Upper lobe of left lung (tissue), 6 donors: ENCODE measurements at regions not wholly inside any gene's neighbourhood (a gene's known extent, or its start where the extent isn't known, plus 50 kb on each side); places are given as distances from the start of the nearest gene placed in this dataset.

Experiments
- ATAC-seq, 2 donors: fragments of 200-7000 bp; cut with Tn5 transposase; one replicate each; pipeline ENCODE4 v1.9.1; 2022; ENCODE audit warnings: mild to moderate bottlenecking in 2 of 2, moderate library complexity in 2 of 2; ENCODE audit not compliant: low FRiP score in 2 of 2
- DNase-seq, 2 donors: peaks; one replicate each; pipeline ENCODE4 v3.0.0-alpha.2; 2019 to 2020
- H3K27ac ChIP-seq, 4 donors: fragments of 200-600 bp; sonication (generic); one replicate each; pipeline ENCODE4 v1.5.1; 2016 to 2019
- H3K27me3 ChIP-seq, 4 donors: fragments of 200-600 bp; sonication (generic); one replicate each; pipeline ENCODE4 v1.5.1; 2017 to 2019
- H3K36me3 ChIP-seq, 4 donors: fragments of 200-600 bp; sonication (generic); one replicate each; pipeline ENCODE4 v1.5.1; 2016 to 2019
- H3K4me1 ChIP-seq, 4 donors: fragments of 200-600 bp; sonication (generic); one replicate each; pipeline ENCODE4 v1.5.1; 2018 to 2019
- H3K4me3 ChIP-seq, 4 donors: fragments of 200-600 bp; sonication (generic); one replicate each; pipeline ENCODE4 v1.5.1; 2017 to 2019; ENCODE audit warnings: mild to moderate bottlenecking in 2 of 4, moderate library complexity in 1 of 4
- H3K9me3 ChIP-seq, 4 donors: fragments of 200-600 bp; sonication (generic); one replicate each; pipeline ENCODE4 v1.5.1; 2018 to 2019
- EP300 ChIP-seq, 4 donors: sonication (generic); formaldehyde crosslinking; IDR thresholded peaks; one replicate each; pipeline ENCODE4 v1.5.1; 2017; ENCODE audit warnings: antibody characterized with exemption in 4 of 4, control low read depth in 2 of 4
- POLR2A ChIP-seq, 4 donors: fragments of 450-650 bp; IDR thresholded peaks; one replicate each; pipeline ENCODE4 v1.5.1; 2016 to 2017; ENCODE audit warnings: antibody characterized with exemption in 4 of 4, mild to moderate bottlenecking in 2 of 4
- POLR2AphosphoS5 ChIP-seq, 2 donors: sonication (generic); formaldehyde crosslinking; IDR thresholded peaks; one replicate each; pipeline ENCODE4 v1.5.1; 2017; ENCODE audit warnings: antibody characterized with exemption in 2 of 2
- WGBS, 2 donors: methylation state at CpG; one replicate each; pipeline ENCODE4 v1.1.5; 2017 to 2018; 5-methylcytosine and 5-hydroxymethylcytosine counted together
- TF ChIP-seq, protein P1 (sequence below), 6 experiments: fragments of 450-650 bp in 4 of 6; fragments of 200-600 bp in 2 of 6; sonication (generic) in 2 of 6; IDR thresholded peaks; one replicate each; pipeline ENCODE4 v1.5.1; 2016 to 2019; ENCODE audit warnings: antibody characterized with exemption in 6 of 6
- donor health status: DM: no; HTN: no; CAD: no; lungs with moderate emphysema.
- donor health status: DM: no; HTN: yes; CAD: no; lungs with severe emphysema.

DNA sequence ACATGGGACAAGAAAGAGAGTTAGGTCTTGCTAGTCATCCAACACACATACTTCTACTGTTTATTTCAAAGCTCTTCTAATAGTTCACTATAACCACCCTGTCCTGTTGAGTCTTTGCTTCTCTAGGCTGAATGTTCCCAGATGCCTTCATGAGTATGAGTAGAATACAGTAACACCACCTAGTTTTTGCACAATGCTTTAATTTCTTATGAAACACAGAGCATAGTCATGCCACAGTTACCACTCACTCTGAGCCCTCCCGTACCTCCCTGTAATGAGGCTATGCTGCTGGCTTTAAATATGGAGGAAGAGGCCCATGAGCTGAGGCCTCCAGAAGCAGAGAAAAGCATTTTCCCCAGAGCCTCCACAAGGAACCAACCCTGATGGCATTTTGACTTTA lies 75.0 kb upstream of the SLC1A3 start:
- DNase-seq (no peak), ATAC-seq (no peak)
- Histone ChIP-seq H3K4me3 (no peak overlapping the region), H3K27ac (no peak overlapping the region), H3K9me3 (no peaks in the 10 kb centered on the region), H3K4me1 (no peaks in the 10 kb centered on the region), H3K36me3 (no peaks in the 10 kb centered on the region), H3K27me3 (no peaks in the 10 kb centered on the region)
- no peak for TF ChIP-seq EP300 (IDR thresholded peaks at IDR 0.05)
- TF ChIP-seq, protein P1, sequence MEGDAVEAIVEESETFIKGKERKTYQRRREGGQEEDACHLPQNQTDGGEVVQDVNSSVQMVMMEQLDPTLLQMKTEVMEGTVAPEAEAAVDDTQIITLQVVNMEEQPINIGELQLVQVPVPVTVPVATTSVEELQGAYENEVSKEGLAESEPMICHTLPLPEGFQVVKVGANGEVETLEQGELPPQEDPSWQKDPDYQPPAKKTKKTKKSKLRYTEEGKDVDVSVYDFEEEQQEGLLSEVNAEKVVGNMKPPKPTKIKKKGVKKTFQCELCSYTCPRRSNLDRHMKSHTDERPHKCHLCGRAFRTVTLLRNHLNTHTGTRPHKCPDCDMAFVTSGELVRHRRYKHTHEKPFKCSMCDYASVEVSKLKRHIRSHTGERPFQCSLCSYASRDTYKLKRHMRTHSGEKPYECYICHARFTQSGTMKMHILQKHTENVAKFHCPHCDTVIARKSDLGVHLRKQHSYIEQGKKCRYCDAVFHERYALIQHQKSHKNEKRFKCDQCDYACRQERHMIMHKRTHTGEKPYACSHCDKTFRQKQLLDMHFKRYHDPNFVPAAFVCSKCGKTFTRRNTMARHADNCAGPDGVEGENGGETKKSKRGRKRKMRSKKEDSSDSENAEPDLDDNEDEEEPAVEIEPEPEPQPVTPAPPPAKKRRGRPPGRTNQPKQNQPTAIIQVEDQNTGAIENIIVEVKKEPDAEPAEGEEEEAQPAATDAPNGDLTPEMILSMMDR (IDR thresholded peaks at IDR 0.05), result no peak
- no peak for TF ChIP-seq POLR2A (IDR thresholded peaks at IDR 0.05)
- no peak for TF ChIP-seq POLR2AphosphoS5 (IDR thresholded peaks at IDR 0.05)
- 32 to 83% methylated on average over 1 of the region's 1 CpG for WGBS, 2 donors

DNA sequence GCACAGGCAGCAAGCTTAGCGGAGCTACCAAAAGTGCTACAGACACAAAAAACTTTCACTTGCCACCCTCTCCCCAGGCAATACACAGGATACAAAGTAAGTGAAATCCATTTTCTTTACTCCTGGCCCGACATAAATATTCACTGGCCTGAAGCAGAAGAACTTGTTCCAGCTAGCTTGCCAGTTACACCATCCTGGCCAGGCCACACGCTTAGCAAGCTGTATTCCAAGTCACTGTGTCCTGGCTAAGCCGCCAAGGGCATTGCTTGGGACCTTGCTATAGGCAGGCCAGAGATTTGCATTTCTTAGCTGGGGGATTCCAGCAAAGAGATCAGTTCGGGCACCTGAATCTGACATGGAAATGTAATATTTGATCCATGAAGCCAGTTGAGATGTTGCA lies 71.0 kb upstream of the SLC1A3 start:
- DNase-seq, result no peak

DNA sequence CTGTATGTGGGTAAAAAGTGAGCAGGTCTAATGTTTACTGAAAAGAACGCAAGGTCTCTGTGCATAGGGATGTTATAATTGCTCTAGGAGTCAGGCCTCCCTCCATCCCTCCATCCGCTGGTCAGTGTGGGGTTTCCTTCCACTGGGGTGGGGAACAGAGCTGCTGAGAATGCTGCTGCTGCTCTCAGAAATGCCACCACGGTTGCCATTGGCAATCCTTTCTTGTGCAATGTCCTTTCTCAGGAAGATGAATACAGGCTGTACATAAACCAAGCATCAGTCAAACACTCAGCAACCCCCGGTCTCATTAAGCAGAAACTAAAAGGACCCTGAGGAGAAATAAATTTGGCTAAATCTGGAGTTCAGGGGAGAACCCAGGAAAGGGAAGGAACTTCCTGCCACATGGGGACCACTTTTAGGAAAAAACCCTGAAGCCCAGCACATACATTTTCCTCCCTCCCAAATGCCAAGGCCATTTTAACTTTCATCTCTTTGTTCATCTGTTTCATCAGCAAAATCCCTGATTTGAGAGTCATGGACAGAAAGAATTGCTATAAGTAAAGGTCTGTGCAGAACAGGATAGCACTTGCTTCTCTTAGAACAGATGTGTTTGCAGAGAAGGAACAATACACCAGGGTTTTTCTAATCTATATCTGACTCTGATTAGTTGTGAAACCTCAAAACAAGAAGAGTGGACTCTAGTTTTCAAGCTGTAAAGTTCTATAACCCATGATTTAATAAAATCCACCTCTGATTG lies 70.4 kb upstream of the SLC1A3 start:
- Histone ChIP-seq H3K36me3 (no peaks in the 10 kb centered on the region), H3K27ac (no peak overlapping the region), H3K27me3 (no peaks in the 10 kb centered on the region), H3K9me3 (no peaks in the 10 kb centered on the region), H3K4me3 (no peak overlapping the region), H3K4me1 (no peaks in the 10 kb centered on the region)
- no peak for DNase-seq
- no peak for TF ChIP-seq POLR2AphosphoS5 (IDR thresholded peaks at IDR 0.05)
- no peak for TF ChIP-seq EP300 (IDR thresholded peaks at IDR 0.05)
- no peak for TF ChIP-seq POLR2A (IDR thresholded peaks at IDR 0.05)
- TF ChIP-seq, protein P1 (IDR thresholded peaks at IDR 0.05), result no peak
- no peak for ATAC-seq
- WGBS, 2 donors, result 54 to 61% methylated on average over 4 of the region's 4 CpGs

More for the DNA sequence above, 71.0 kb upstream of the SLC1A3 start:
- Histone ChIP-seq H3K27me3 (no peaks in the 10 kb centered on the region), H3K4me3 (no peak overlapping the region), H3K36me3 (no peaks in the 10 kb centered on the region), H3K27ac (no peak overlapping the region), H3K4me1 (no peaks in the 10 kb centered on the region), H3K9me3 (no peaks in the 10 kb centered on the region)
- TF ChIP-seq EP300 (IDR thresholded peaks at IDR 0.05) (no peak), POLR2A (IDR thresholded peaks at IDR 0.05) (no peak), POLR2AphosphoS5 (IDR thresholded peaks at IDR 0.05) (no peak)
- TF ChIP-seq, protein P1 (IDR thresholded peaks at IDR 0.05), result no peak
- WGBS, 2 donors, result 92 to 96% methylated on average over 5 of the region's 5 CpGs
- ATAC-seq, result no peak

DNA sequence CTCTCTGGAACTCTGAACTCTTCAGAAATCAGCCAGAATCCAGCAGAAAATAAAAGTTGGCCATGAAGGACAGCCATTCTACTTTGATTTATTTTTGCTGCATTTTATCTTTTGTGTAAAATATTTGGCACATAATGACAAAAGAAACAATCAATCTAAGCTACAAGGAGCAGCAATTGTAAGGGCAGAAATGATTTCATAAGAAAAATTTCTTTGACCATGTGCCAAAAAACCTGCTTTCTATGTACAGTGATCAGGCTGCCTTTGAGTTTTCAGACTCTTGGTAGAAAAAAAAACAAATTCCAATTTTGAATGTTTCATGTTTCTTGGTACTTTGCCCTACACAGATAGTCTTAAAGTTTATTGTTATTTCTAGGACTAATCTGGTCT lies 69.8 kb upstream of the SLC1A3 start:
- no peaks in the 10 kb centered on the region for H3K4me1 ChIP-seq
- H3K9me3 ChIP-seq, result no peaks in the 10 kb centered on the region
- no peak overlapping the region for H3K27ac ChIP-seq
- ATAC-seq (no peak), DNase-seq (no peak)
- H3K4me3 ChIP-seq, result no peak overlapping the region
- no peaks in the 10 kb centered on the region for H3K36me3 ChIP-seq
- no peaks in the 10 kb centered on the region for H3K27me3 ChIP-seq
- no peak for TF ChIP-seq POLR2A (IDR thresholded peaks at IDR 0.05)
- TF ChIP-seq, protein P1 (IDR thresholded peaks at IDR 0.05), result no peak
- no peak for TF ChIP-seq EP300 (IDR thresholded peaks at IDR 0.05)
- no peak for TF ChIP-seq POLR2AphosphoS5 (IDR thresholded peaks at IDR 0.05)

DNA sequence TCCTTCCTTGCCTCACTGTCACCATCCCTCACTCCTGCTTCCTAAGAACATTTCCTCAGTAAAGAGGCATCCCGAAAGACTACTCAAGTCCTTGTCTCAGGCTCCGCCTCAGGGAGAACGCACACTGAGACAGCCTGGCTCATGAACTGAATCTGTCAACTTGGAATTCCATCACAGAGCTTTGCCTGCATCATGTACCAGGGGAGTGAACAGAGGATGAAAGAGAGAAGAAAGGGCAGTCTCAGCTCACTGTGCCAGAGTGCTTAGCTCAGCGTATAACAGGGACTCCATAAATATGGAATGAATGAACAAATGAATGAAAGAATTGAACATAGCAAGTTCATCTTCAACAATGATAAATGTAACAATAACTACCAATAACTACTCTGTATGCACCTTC lies 68.7 kb upstream of the SLC1A3 start:
- 91 to 93% methylated on average over 4 of the region's 4 CpGs for WGBS, 2 donors
- Histone ChIP-seq H3K9me3 (no peaks in the 10 kb centered on the region), H3K36me3 (no peaks in the 10 kb centered on the region), H3K4me3 (no peak overlapping the region), H3K27me3 (no peaks in the 10 kb centered on the region), H3K4me1 (no peaks in the 10 kb centered on the region), H3K27ac (no peak overlapping the region)
- DNase-seq (no peak), ATAC-seq (no peak)
- no peak for TF ChIP-seq EP300 (IDR thresholded peaks at IDR 0.05)
- TF ChIP-seq POLR2AphosphoS5 (IDR thresholded peaks at IDR 0.05), result no peak
- TF ChIP-seq POLR2A (IDR thresholded peaks at IDR 0.05), result no peak
